ENCODE measurements at regions not wholly inside any gene's neighbourhood (a gene's known extent, or its start where the extent isn't known, plus 50 kb on each side); places are given as distances from the start of the nearest gene placed in this dataset.

GRCh38 chr15:93848076-93848475 lies 383.3 kb upstream of the MCTP2 start:
- TF ChIP-seq SIN3A (IDR thresholded peaks at IDR 0.05; ENCODE audit: borderline replicate concordance, insufficient read depth, low read length) (no peak), TAF1 (IDR thresholded peaks at IDR 0.05; ENCODE audit: borderline replicate concordance, insufficient read depth, low read length) (no peak)

- TF ChIP-seq FOXP2 (optimal IDR thresholded peaks at IDR 0.05; ENCODE audit: borderline replicate concordance, extremely low read depth, extremely low read length, insufficient read depth): peak; percentile 17
- no peak; the same call in 1 of the 2 replicates for TF ChIP-seq TAF1 (IDR thresholded peaks at IDR 0.05; ENCODE audit: borderline replicate concordance, insufficient read depth, low read length)
- TF ChIP-seq SIN3A (IDR thresholded peaks at IDR 0.05; ENCODE audit: borderline replicate concordance, insufficient read depth, low read length): no peak
- TF ChIP-seq POLR2AphosphoS5 (IDR thresholded peaks at IDR 0.05; ENCODE audit: low read depth, low read length): no peak
- TF ChIP-seq, protein P1, sequence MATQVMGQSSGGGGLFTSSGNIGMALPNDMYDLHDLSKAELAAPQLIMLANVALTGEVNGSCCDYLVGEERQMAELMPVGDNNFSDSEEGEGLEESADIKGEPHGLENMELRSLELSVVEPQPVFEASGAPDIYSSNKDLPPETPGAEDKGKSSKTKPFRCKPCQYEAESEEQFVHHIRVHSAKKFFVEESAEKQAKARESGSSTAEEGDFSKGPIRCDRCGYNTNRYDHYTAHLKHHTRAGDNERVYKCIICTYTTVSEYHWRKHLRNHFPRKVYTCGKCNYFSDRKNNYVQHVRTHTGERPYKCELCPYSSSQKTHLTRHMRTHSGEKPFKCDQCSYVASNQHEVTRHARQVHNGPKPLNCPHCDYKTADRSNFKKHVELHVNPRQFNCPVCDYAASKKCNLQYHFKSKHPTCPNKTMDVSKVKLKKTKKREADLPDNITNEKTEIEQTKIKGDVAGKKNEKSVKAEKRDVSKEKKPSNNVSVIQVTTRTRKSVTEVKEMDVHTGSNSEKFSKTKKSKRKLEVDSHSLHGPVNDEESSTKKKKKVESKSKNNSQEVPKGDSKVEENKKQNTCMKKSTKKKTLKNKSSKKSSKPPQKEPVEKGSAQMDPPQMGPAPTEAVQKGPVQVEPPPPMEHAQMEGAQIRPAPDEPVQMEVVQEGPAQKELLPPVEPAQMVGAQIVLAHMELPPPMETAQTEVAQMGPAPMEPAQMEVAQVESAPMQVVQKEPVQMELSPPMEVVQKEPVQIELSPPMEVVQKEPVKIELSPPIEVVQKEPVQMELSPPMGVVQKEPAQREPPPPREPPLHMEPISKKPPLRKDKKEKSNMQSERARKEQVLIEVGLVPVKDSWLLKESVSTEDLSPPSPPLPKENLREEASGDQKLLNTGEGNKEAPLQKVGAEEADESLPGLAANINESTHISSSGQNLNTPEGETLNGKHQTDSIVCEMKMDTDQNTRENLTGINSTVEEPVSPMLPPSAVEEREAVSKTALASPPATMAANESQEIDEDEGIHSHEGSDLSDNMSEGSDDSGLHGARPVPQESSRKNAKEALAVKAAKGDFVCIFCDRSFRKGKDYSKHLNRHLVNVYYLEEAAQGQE (IDR thresholded peaks at IDR 0.05; ENCODE audit: insufficient read depth in 1 of 2, low read depth in 2 of 2, low read length in 2 of 2): peak in 1 of 2 experiments; percentile 44; a peak in 1 of 4 replicates
Observed at GRCh38 chr15:93846148-93846547, 385.2 kb upstream of the MCTP2 start.

DNA sequence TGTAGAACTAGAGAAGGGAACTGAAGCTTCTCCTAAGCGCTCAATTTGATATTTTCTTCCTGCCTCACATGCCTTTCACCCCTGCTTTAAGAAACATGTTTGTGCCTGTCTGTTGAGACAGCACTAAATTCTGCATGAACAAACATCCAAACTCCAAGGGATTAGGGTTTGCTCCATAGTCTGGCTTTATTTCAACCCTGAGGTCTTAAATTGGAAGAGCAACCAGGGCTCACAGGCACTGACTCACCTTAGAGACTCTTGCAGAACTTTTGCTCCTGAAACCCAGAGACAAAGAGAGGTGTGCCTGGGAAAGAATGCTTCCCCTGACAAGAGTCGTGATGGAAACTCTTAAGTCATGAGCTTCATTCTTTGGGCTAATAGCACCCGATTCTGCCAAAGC lies 393.9 kb upstream of the MCTP2 start:
- TF ChIP-seq TAF1 (IDR thresholded peaks at IDR 0.05; ENCODE audit: borderline replicate concordance, insufficient read depth, low read length) (no peak), FOXP2 (optimal IDR thresholded peaks at IDR 0.05; ENCODE audit: borderline replicate concordance, extremely low read depth, extremely low read length, insufficient read depth) (no peak), SIN3A (IDR thresholded peaks at IDR 0.05; ENCODE audit: borderline replicate concordance, insufficient read depth, low read length) (no peak), POLR2AphosphoS5 (IDR thresholded peaks at IDR 0.05; ENCODE audit: low read depth, low read length) (no peak)
- TF ChIP-seq, protein P1 (IDR thresholded peaks at IDR 0.05; ENCODE audit: insufficient read depth in 1 of 2, low read depth in 2 of 2, low read length in 2 of 2): no peak

DNA sequence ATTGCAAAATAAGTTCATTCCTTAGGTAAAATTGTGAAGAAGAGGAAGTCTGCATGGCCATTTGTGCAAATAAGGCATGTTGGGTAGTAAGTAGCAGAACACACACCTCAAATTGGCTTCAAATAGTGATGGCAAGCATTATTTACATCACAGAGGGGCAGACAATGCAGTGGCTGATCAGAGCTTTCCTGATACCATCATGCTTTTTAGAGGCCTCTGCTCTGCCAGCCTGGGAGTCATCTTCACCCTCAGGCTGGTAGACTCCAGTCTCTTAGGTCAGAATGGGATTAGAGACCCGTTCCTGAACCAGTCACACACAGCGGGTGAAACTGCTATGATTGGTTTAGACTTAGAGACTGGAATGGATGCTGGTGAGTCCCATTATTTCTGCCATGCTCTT lies 396.0 kb upstream of the MCTP2 start:
- TF ChIP-seq, protein P1 (IDR thresholded peaks at IDR 0.05; ENCODE audit: insufficient read depth in 1 of 2, low read depth in 2 of 2, low read length in 2 of 2): no peak
- TF ChIP-seq FOXP2 (optimal IDR thresholded peaks at IDR 0.05; ENCODE audit: borderline replicate concordance, extremely low read depth, extremely low read length, insufficient read depth) (no peak), TAF1 (IDR thresholded peaks at IDR 0.05; ENCODE audit: borderline replicate concordance, insufficient read depth, low read length) (no peak), SIN3A (IDR thresholded peaks at IDR 0.05; ENCODE audit: borderline replicate concordance, insufficient read depth, low read length) (no peak), POLR2AphosphoS5 (IDR thresholded peaks at IDR 0.05; ENCODE audit: low read depth, low read length) (no peak)

- TF ChIP-seq, protein P1 (IDR thresholded peaks at IDR 0.05; ENCODE audit: insufficient read depth in 1 of 2, low read depth in 2 of 2, low read length in 2 of 2): no peak
- TF ChIP-seq SIN3A (IDR thresholded peaks at IDR 0.05; ENCODE audit: borderline replicate concordance, insufficient read depth, low read length) (no peak), POLR2AphosphoS5 (IDR thresholded peaks at IDR 0.05; ENCODE audit: low read depth, low read length) (no peak), FOXP2 (optimal IDR thresholded peaks at IDR 0.05; ENCODE audit: borderline replicate concordance, extremely low read depth, extremely low read length, insufficient read depth) (no peak), TAF1 (IDR thresholded peaks at IDR 0.05; ENCODE audit: borderline replicate concordance, insufficient read depth, low read length) (no peak)
Observed at GRCh38 chr15:93831641-93832040, 399.7 kb upstream of the MCTP2 start.

Measured in PFSK-1 (cell line).